Fibroblast of the aortic adventitia (primary cell): ENCODE measurements at regions not wholly inside any gene's neighbourhood (a gene's known extent, or its start where the extent isn't known, plus 50 kb on each side); places are given as distances from the start of the nearest gene placed in this dataset.

Experiments used
- DNase-seq: peaks from one replicate; pipeline ENCODE4 v3.0.0-alpha.2; 2010; ENCODE audit warnings: low read depth
- H3K4me3 ChIP-seq: 2 replicates; pipeline ENCODE4 v1.5.1; 2011; ENCODE audit warnings: low read depth, mild to moderate bottlenecking, control low read depth, low read length, moderate library complexity
- TF ChIP-seq, protein P1 (sequence below): IDR thresholded peaks from 2 replicates; pipeline ENCODE4 v1.5.1; 2011; ENCODE audit warnings: mild to moderate bottlenecking, low read length, control low read depth, inconsistent platforms; ENCODE audit not compliant: insufficient read depth

- H3K4me3 ChIP-seq, result no peak overlapping the region
- TF ChIP-seq, protein P1, sequence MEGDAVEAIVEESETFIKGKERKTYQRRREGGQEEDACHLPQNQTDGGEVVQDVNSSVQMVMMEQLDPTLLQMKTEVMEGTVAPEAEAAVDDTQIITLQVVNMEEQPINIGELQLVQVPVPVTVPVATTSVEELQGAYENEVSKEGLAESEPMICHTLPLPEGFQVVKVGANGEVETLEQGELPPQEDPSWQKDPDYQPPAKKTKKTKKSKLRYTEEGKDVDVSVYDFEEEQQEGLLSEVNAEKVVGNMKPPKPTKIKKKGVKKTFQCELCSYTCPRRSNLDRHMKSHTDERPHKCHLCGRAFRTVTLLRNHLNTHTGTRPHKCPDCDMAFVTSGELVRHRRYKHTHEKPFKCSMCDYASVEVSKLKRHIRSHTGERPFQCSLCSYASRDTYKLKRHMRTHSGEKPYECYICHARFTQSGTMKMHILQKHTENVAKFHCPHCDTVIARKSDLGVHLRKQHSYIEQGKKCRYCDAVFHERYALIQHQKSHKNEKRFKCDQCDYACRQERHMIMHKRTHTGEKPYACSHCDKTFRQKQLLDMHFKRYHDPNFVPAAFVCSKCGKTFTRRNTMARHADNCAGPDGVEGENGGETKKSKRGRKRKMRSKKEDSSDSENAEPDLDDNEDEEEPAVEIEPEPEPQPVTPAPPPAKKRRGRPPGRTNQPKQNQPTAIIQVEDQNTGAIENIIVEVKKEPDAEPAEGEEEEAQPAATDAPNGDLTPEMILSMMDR, result no peak
- peak; percentile 3 for DNase-seq
Measured at GRCh38 chr14:51145246-51145645, 50.3 kb upstream of the TRIM9 start.

DNA sequence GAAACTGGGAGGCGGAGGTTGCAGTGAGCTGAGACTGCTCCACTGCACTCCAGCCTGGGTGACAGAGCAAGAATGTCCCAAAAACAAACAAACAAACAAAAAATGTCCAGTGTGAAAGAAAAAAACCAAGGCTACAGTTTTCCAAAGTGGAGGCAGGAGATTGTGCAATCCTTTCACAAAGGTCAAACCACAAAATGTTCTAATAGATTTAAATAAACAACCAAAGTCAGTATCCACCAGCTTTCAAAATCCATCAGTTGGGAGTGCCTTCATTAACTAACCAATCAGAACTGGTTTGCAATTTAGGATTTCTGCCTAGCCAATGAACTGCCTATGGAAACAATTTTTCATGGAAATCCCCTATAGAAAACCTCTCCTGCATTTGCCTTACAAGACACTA lies 52.3 kb upstream of the TRIM9 start:
- DNase-seq, result peak; percentile 22
- TF ChIP-seq, protein P1, result no peak
- H3K4me3 ChIP-seq, result no peak overlapping the region

DNA sequence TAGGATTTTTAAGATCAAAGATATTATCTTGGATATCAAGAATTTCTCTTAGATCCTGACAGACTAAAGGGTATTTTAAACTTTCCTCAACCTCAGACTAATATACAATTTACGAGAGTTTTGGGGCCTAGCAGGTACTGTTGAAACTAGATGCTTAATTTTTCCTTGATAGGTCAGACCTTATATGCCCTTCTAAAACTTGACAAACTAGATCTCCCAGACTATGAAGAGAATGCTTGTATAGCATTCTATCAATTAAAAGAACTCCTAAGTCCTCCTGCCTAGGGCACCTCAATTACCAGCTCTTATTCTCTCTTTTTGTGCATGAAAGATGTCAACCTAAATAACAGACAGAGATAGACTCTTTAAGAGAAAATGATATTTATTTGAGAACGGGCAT lies 60.4 kb upstream of the TRIM9 start:
- DNase-seq, result no peak
- TF ChIP-seq, protein P1, result no peak
- no peak overlapping the region for H3K4me3 ChIP-seq

DNA sequence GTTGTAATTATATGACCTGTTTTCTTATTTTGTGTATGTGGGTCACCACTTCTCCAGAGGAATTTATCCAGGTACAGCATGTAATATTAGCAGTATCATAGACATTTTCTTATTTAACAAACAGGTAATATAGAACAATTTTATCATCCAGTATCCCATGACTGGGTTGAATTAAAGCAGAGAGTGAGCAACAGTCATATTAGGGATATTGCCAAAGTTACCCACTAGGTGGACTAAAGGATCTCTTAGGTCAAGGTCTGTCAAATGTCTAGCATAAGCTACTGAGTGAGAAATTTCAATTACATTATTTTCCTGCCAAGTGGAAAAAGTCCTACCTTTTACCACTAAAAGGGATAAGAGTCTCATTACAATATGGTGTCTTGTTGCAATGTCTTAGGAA lies 62.1 kb upstream of the TRIM9 start:
- TF ChIP-seq, protein P1, result peak; percentile 51
- H3K4me3 ChIP-seq, result no peak overlapping the region
- peak; percentile 38 for DNase-seq

- DNase-seq, result no peak
- no peak overlapping the region for H3K4me3 ChIP-seq
- TF ChIP-seq, protein P1, result no peak
Measured at GRCh38 chr14:51160871-51161270, 66.0 kb upstream of the TRIM9 start.

DNA sequence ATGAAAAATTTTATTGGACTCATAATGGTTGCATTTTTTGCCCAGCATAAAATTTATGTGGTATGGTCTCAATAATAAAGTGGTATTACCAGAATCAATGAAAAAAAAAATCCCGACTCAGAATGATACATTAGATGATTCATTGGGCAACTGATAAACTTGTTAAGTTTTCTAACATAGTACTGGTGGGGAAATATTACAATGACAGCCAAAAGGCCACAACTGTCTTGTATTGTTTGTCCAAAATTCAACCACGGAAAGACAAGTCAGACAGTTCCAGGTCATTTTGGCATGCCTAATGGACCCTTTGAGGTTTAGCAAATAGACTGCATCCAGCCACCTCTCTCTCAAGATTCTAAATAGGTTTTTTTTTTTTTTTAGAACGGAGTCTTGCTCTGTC lies 70.5 kb upstream of the TRIM9 start:
- peak; percentile 57 for DNase-seq
- TF ChIP-seq, protein P1, result no peak
- no peak overlapping the region for H3K4me3 ChIP-seq

DNA sequence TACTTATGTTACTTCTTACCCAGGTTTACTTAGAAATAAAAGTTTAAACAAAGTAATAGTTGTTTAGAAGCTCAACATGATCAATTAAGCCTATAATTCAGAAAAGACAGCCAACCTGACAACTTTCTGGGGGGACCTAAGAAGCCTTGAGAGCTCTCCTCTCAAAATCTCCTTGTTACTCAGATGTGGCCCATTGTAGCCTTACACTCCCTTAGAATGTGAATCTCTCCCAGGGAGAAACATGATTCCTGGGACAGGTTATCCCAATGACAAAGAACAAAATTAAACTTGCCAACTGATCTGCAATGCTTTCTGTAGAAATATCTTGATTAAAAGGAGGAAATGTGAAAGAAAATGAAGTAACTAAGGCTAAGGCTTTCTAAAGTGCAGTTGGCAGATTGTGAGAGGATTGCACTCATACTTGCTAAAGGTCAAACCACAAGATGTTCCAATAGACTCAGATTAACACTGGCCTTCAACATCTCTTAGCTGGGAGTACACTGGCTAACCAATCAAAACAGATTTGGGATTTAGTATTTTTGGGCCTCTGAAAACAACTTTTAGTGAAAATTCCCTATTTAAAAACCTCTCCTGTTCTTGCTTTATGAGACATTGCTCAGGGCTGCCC lies 72.3 kb upstream of the TMX1 start:
- DNase-seq, result peak; percentile 73
- no peak overlapping the region for H3K4me3 ChIP-seq
- TF ChIP-seq, protein P1, result no peak
